Uterus (tissue), 3 donors: ENCODE measurements at regions not wholly inside any gene's neighbourhood (a gene's known extent, or its start where the extent isn't known, plus 50 kb on each side); places are given as distances from the start of the nearest gene placed in this dataset.

Experiments
- DNase-seq, 2 donors: peaks; one replicate each; pipeline ENCODE4 v3.0.0-alpha.2; 2019 to 2020
- H3K27ac ChIP-seq, 2 donors: fragments of 200-600 bp; sonication (generic); 1 replicate in 1 of 2; 2 replicates in 1 of 2; pipeline ENCODE4 v1.5.1; 2016 to 2018
- H3K27me3 ChIP-seq, 2 donors: fragments of 200-600 bp; sonication (generic); one replicate each; pipeline ENCODE4 v1.5.1; 2018 to 2019; ENCODE audit warnings: control low read depth in 1 of 2
- H3K36me3 ChIP-seq, 2 donors: fragments of 200-600 bp; sonication (generic); one replicate each; pipeline ENCODE4 v1.5.1; 2019; ENCODE audit warnings: control low read depth in 1 of 2
- H3K4me1 ChIP-seq, 2 donors: fragments of 200-600 bp; sonication (generic); one replicate each; pipeline ENCODE4 v1.5.1; 2018 to 2019; ENCODE audit warnings: control low read depth in 1 of 2
- H3K4me3 ChIP-seq, 2 donors: fragments of 200-600 bp; sonication (generic); 1 replicate in 1 of 2; 2 replicates in 1 of 2; pipeline ENCODE4 v1.5.1; 2018 to 2019; ENCODE audit warnings: mild to moderate bottlenecking in 1 of 2
- H3K9me3 ChIP-seq, 2 donors: fragments of 200-600 bp; sonication (generic); one replicate each; pipeline ENCODE4 v1.5.1; 2019; ENCODE audit warnings: control low read depth in 1 of 2
- CTCF ChIP-seq, 4 experiments: fragments of 200-600 bp in 2 of 4; fragments of 450-650 bp in 2 of 4; sonication (generic) in 2 of 4; IDR thresholded peaks; one replicate each; pipeline ENCODE4 v1.5.1; 2016 to 2019; ENCODE audit warnings: antibody characterized with exemption in 4 of 4, mild to moderate bottlenecking in 2 of 4, moderate library complexity in 1 of 4
- POLR2A ChIP-seq, 2 donors: fragments of 450-650 bp; IDR thresholded peaks; one replicate each; pipeline ENCODE4 v1.6.1; 2016; ENCODE audit warnings: antibody characterized with exemption in 2 of 2, mild to moderate bottlenecking in 1 of 2, moderate library complexity in 1 of 2
- intact Hi-C: fragments of 100-400 bp; cut with DNase I; formaldehyde crosslinking; loops from one replicate; pipeline ENCODE4 v1.15.1; 2023; ENCODE audit warnings: low total_unique reads
- donor health status: DM: yes; HTN: yes; CAD: no.

- H3K9me3 ChIP-seq: no peaks in the 10 kb centered on the region
- intact Hi-C loops: no loop called here
- DNase-seq: no peak
- H3K27ac ChIP-seq: no peak overlapping the region
- H3K4me3 ChIP-seq: no peak overlapping the region
- no peaks in the 10 kb centered on the region for H3K27me3 ChIP-seq
- TF ChIP-seq CTCF (IDR thresholded peaks at IDR 0.05): no peak
- H3K4me1 ChIP-seq: no peaks in the 10 kb centered on the region
- H3K36me3 ChIP-seq: no peaks in the 10 kb centered on the region
Observed at GRCh38 chr3:25884981-25885380, 95.1 kb downstream of the OXSM start.

- intact Hi-C loops: no loop called here
- no peak for TF ChIP-seq POLR2A (IDR thresholded peaks at IDR 0.05)
- no peak for TF ChIP-seq CTCF (IDR thresholded peaks at IDR 0.05)
- Histone ChIP-seq H3K4me3 (no peak overlapping the region), H3K27me3 (no peaks in the 10 kb centered on the region), H3K4me1 (no peaks in the 10 kb centered on the region), H3K9me3 (no peaks in the 10 kb centered on the region), H3K36me3 (no peaks in the 10 kb centered on the region), H3K27ac (no peak overlapping the region)
- no peak for DNase-seq
Observed at GRCh38 chr3:25885544-25885943, 95.7 kb downstream of the OXSM start.

- H3K36me3 ChIP-seq: no peaks in the 10 kb centered on the region
- intact Hi-C loops: no loop called here
- no peaks in the 10 kb centered on the region for H3K4me1 ChIP-seq
- H3K4me3 ChIP-seq: no peak overlapping the region
- no peak for TF ChIP-seq POLR2A (IDR thresholded peaks at IDR 0.05)
- no peak for TF ChIP-seq CTCF (IDR thresholded peaks at IDR 0.05)
- H3K27me3 ChIP-seq: no peaks in the 10 kb centered on the region
- DNase-seq: no peak
- no peak overlapping the region for H3K27ac ChIP-seq
- no peaks in the 10 kb centered on the region for H3K9me3 ChIP-seq
Observed at GRCh38 chr3:25887907-25888306, 98.0 kb downstream of the OXSM start.

GRCh38 chr3:25888892-25889524 lies 99.1 kb downstream of the OXSM start:
- Histone ChIP-seq H3K4me3 (no peak overlapping the region), H3K9me3 (no peaks in the 10 kb centered on the region), H3K4me1 (no peaks in the 10 kb centered on the region), H3K27me3 (no peaks in the 10 kb centered on the region), H3K36me3 (no peaks in the 10 kb centered on the region), H3K27ac (no peak overlapping the region)
- TF ChIP-seq POLR2A (IDR thresholded peaks at IDR 0.05): no peak
- TF ChIP-seq CTCF (IDR thresholded peaks at IDR 0.05): no peak
- DNase-seq: no peak
- intact Hi-C loops: no loop called here

GRCh38 chr3:25889525-25889917 lies 99.6 kb downstream of the OXSM start:
- Histone ChIP-seq H3K27ac (no peak overlapping the region), H3K36me3 (no peaks in the 10 kb centered on the region), H3K9me3 (no peaks in the 10 kb centered on the region), H3K4me3 (no peak overlapping the region), H3K27me3 (no peaks in the 10 kb centered on the region), H3K4me1 (no peaks in the 10 kb centered on the region)
- TF ChIP-seq CTCF (IDR thresholded peaks at IDR 0.05) (no peak), POLR2A (IDR thresholded peaks at IDR 0.05) (no peak)
- no peak for DNase-seq
- intact Hi-C loops: no loop called here
